HG03460 (cell line): ENCODE measurements at regions not wholly inside any gene's neighbourhood (a gene's known extent, or its start where the extent isn't known, plus 50 kb on each side); places are given as distances from the start of the nearest gene placed in this dataset.

Source experiments
- ATAC-seq: cut with Tn5 transposase; IDR thresholded peaks from one replicate; pipeline ENCODE4 v1.9.1; 2021; ENCODE audit not compliant: unreplicated experiment

GRCh38 chr16:66070140-66070917 lies 296.2 kb upstream of the CDH5 start:
- ATAC-seq, result no peak

GRCh38 chr16:66069587-66069986 lies 296.9 kb upstream of the CDH5 start:
- ATAC-seq, result no peak

- no peak for ATAC-seq
These were observed 300.1 kb upstream of the CDH5 start for GRCh38 chr16:66066404-66066803.

GRCh38 chr16:66065925-66066324 lies 300.6 kb upstream of the CDH5 start:
- ATAC-seq, result no peak

- ATAC-seq, result no peak
These were observed 301.5 kb upstream of the CDH5 start for GRCh38 chr16:66064801-66065530.

- ATAC-seq, result no peak
These were observed 307.7 kb upstream of the CDH5 start for GRCh38 chr16:66058832-66059231.

- ATAC-seq, result no peak
These were observed 308.3 kb upstream of the CDH5 start for GRCh38 chr16:66058172-66058691.

GRCh38 chr16:66057057-66057456 lies 309.4 kb upstream of the CDH5 start:
- ATAC-seq, result no peak

- no peak for ATAC-seq
These were observed 312.4 kb upstream of the CDH5 start for GRCh38 chr16:66054095-66054494.

GRCh38 chr16:66052745-66053144 lies 313.7 kb upstream of the CDH5 start:
- ATAC-seq, result no peak

- no peak for ATAC-seq
These were observed 315.5 kb upstream of the CDH5 start for GRCh38 chr16:66050991-66051390.

- ATAC-seq, result no peak
These were observed 316.6 kb upstream of the CDH5 start for GRCh38 chr16:66049865-66050264.

- ATAC-seq, result no peak
These were observed 320.9 kb upstream of the CDH5 start for GRCh38 chr16:66045626-66046025.

- ATAC-seq, result no peak
These were observed 321.9 kb upstream of the CDH5 start for GRCh38 chr16:66044556-66044955.

- no peak for ATAC-seq
These were observed 322.4 kb upstream of the CDH5 start for GRCh38 chr16:66044089-66044488.

GRCh38 chr16:66043326-66043725 lies 323.2 kb upstream of the CDH5 start:
- no peak for ATAC-seq

GRCh38 chr16:66042341-66042740 lies 324.1 kb upstream of the CDH5 start:
- ATAC-seq, result no peak

- no peak for ATAC-seq
These were observed 324.6 kb upstream of the CDH5 start for GRCh38 chr16:66041907-66042306.

- no peak for ATAC-seq
These were observed 326.7 kb upstream of the CDH5 start for GRCh38 chr16:66039793-66040192.

GRCh38 chr16:66036793-66037715 lies 329.4 kb upstream of the CDH5 start:
- ATAC-seq, result no peak

- no peak for ATAC-seq
These were observed 330.3 kb upstream of the CDH5 start for GRCh38 chr16:66036184-66036583.
